Calu3 (cell line): ENCODE measurements at regions not wholly inside any gene's neighbourhood (a gene's known extent, or its start where the extent isn't known, plus 50 kb on each side); places are given as distances from the start of the nearest gene placed in this dataset.

Experiments
- BruUV-seq: library from RNA; stranded (reverse); fragments of 400-500 nt; replicated peaks from 2 replicates; lab custom pipeline; 2021; lab: Mats Ljungman, UMichigan
- CTCF ChIA-PET: fragments of 300-600 bp; sonication (Branson Sonifier 250); formaldehyde crosslinking; loops from one replicate; lab custom pipeline; 2022; ENCODE audit warnings: antibody characterized with exemption; lab: Charles Lee
- DNase-seq: peaks from one replicate; pipeline ENCODE4 v3.0.0; 2022
- H3K27ac Mint-ChIP-seq: one replicate; pipeline ENCODE4 v1.8.0; 2022; ENCODE audit warnings: mixed read lengths; ENCODE audit not compliant: unreplicated experiment
- H3K27me3 Mint-ChIP-seq: one replicate; pipeline ENCODE4 v1.8.0; 2022; ENCODE audit warnings: mixed read lengths; ENCODE audit not compliant: unreplicated experiment
- H3K36me3 Mint-ChIP-seq: one replicate; pipeline ENCODE4 v1.8.0; 2022; ENCODE audit warnings: mild to moderate bottlenecking, moderate library complexity, mixed read lengths; ENCODE audit not compliant: insufficient read depth, unreplicated experiment
- H3K4me1 Mint-ChIP-seq: one replicate; pipeline ENCODE4 v1.8.0; 2022; ENCODE audit warnings: mild to moderate bottlenecking, low read depth, mixed read lengths; ENCODE audit not compliant: unreplicated experiment
- H3K4me3 Mint-ChIP-seq: one replicate; pipeline ENCODE4 v1.8.0; 2022; ENCODE audit warnings: mild to moderate bottlenecking, low read depth, moderate library complexity, mixed read lengths; ENCODE audit not compliant: unreplicated experiment
- H3K9me3 Mint-ChIP-seq: one replicate; pipeline ENCODE4 v1.8.0; 2022; ENCODE audit warnings: low read depth, mixed read lengths; ENCODE audit not compliant: unreplicated experiment
- intact Hi-C: fragments of 100-400 bp; cut with micrococcal nuclease; formaldehyde crosslinking; loops from one replicate; pipeline ENCODE4 v1.10.0; 2022; ENCODE audit not compliant: unreplicated experiment
- TF ChIP-seq, protein P1 (sequence below): fragments of 200-600 bp; IDR thresholded peaks from one replicate; pipeline ENCODE4 v1.8.0; 2022; ENCODE audit warnings: antibody characterized with exemption; ENCODE audit not compliant: unreplicated experiment

DNA sequence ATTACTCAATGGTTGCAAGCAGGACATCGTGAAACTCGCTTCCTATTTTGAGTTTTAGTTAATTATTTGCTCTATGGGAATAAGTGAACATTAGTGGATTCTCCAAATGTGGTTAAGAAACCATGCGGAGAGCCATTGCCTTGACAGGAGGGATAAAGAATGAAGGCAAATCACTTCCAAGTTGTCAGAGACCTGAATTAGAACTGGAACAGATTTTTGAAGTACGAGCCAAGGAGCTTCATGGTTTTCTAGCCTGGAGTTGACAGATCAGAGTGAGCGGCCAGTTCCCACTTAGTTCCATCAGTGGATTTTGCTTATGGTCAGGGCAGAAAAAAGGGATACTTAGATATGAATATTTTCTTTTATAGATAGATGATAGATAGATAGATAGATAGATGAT, 171.4 kb upstream of the CDH10 start:
- CTCF ChIA-PET: no interaction called here
- no TSS peak for BruUV-seq
- H3K4me3 Mint-ChIP-seq: no peak overlapping the region
- TF ChIP-seq, protein P1, sequence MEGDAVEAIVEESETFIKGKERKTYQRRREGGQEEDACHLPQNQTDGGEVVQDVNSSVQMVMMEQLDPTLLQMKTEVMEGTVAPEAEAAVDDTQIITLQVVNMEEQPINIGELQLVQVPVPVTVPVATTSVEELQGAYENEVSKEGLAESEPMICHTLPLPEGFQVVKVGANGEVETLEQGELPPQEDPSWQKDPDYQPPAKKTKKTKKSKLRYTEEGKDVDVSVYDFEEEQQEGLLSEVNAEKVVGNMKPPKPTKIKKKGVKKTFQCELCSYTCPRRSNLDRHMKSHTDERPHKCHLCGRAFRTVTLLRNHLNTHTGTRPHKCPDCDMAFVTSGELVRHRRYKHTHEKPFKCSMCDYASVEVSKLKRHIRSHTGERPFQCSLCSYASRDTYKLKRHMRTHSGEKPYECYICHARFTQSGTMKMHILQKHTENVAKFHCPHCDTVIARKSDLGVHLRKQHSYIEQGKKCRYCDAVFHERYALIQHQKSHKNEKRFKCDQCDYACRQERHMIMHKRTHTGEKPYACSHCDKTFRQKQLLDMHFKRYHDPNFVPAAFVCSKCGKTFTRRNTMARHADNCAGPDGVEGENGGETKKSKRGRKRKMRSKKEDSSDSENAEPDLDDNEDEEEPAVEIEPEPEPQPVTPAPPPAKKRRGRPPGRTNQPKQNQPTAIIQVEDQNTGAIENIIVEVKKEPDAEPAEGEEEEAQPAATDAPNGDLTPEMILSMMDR: no peak
- no peaks in the 10 kb centered on the region for H3K36me3 Mint-ChIP-seq
- peaks cover 7% of the 10 kb centered on the region for H3K9me3 Mint-ChIP-seq
- no peak overlapping the region for H3K27ac Mint-ChIP-seq
- DNase-seq: no peak
- H3K4me1 Mint-ChIP-seq: no peaks in the 10 kb centered on the region
- intact Hi-C loops: no loop called here
- no peaks in the 10 kb centered on the region for H3K27me3 Mint-ChIP-seq

DNA sequence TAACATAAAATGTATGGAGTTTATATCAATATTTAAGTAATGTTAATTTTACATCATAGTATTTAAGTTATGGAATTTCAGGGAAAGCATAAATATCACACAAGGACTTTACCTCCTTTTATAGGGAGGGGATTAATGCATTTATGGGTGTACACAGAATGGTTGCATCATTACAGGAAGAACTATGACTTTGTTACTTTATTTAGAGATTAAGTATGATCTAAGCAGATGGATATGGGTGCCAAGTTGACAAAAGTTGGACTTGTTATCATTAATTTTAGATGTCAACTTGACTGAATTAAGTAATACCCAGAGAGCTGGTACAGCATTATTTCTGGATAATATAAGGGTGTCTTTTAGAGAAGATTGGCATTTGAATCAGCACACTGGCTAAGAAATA, 160.5 kb upstream of the CDH10 start:
- no peak overlapping the region for H3K27ac Mint-ChIP-seq
- TF ChIP-seq, protein P1: no peak

DNA sequence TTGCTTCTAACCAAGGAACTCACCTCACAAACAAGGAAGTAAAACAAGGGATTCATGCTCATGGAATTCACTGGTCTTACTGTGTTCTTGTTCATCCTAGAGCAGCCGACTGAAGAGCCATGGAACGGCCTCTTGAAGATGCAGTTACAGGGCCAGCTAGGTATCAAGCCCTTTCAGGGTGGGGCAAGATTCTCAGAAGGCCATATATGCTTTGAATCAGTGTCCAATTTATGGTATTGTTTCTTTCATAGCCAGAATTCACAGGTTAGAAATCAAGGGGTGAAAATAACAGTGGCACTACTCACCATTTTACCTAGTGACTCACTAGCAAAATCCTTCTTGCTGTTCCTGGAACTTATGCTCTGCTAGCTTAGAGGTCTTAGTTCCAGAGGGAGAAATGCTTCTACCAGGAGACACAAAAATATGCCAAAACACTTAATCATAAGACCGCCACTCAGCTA, 159.5 kb upstream of the CDH10 start:
- no TSS peak for BruUV-seq
- Mint-ChIP-seq H3K4me3 (no peak overlapping the region), H3K9me3 (peaks cover 15% of the 10 kb centered on the region), H3K36me3 (no peaks in the 10 kb centered on the region), H3K27ac (no peak overlapping the region), H3K27me3 (no peaks in the 10 kb centered on the region), H3K4me1 (no peaks in the 10 kb centered on the region)
- intact Hi-C loops: no loop called here
- TF ChIP-seq, protein P1: no peak
- CTCF ChIA-PET: no interaction called here
- no peak for DNase-seq

More for the DNA sequence above, 160.5 kb upstream of the CDH10 start:
- H3K27me3 Mint-ChIP-seq: no peaks in the 10 kb centered on the region
- no peaks in the 10 kb centered on the region for H3K36me3 Mint-ChIP-seq
- H3K4me3 Mint-ChIP-seq: no peak overlapping the region
- CTCF ChIA-PET: no interaction called here
- H3K4me1 Mint-ChIP-seq: no peaks in the 10 kb centered on the region
- no peak for DNase-seq
- intact Hi-C loops: no loop called here
- H3K9me3 Mint-ChIP-seq: peaks cover 17% of the 10 kb centered on the region
- no TSS peak for BruUV-seq

DNA sequence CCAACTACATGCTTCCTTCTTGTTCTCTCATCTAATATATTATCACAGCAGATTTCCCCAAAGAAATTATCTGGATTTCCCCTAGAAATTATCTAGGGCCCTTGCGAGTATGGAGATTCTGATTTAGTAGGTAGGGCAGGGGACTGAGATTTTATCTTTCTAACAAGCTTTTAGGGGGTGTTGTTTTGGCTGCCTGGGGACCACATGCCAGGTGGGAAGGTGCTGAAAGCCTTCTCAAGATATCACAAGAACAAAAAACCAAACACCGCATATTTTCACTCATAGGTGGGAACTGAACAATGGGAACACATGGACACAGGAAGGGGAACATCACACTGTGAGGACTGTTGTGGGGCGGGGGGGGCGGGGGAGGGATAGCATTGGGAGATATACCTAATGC, 146.5 kb upstream of the CDH10 start:
- DNase-seq: no peak
- Mint-ChIP-seq H3K4me3 (no peak overlapping the region), H3K36me3 (no peaks in the 10 kb centered on the region), H3K27ac (no peak overlapping the region), H3K4me1 (no peaks in the 10 kb centered on the region), H3K9me3 (peaks cover 16% of the 10 kb centered on the region), H3K27me3 (no peaks in the 10 kb centered on the region)
- intact Hi-C loops: no loop called here
- CTCF ChIA-PET: no interaction called here
- TF ChIP-seq, protein P1: no peak
- BruUV-seq: no TSS peak
